Natural killer cell (primary cell): ENCODE measurements at regions not wholly inside any gene's neighbourhood (a gene's known extent, or its start where the extent isn't known, plus 50 kb on each side); places are given as distances from the start of the nearest gene placed in this dataset.

ENCODE experiments used
- ATAC-seq, 3 donors: fragments of 150-1000 bp in 2 of 3; fragments of 200-7000 bp in 1 of 3; cut with Tn5 transposase; 1 replicate in 1 of 3; 2 replicates in 2 of 3; pipeline ENCODE4 v1.10.0; 2021; ENCODE audit warnings: mild to moderate bottlenecking in 2 of 3, moderate library complexity in 2 of 3
- DNase-seq, 2 donors: peaks; one replicate each; pipeline versions ENCODE4 v3.0.0 to v3.0.0-alpha.2; 2013 to 2021; ENCODE audit warnings: mixed read lengths in 1 of 2
- H3K27ac ChIP-seq: one replicate; pipeline ENCODE4 v1.5.1; 2013; ENCODE audit warnings: mild to moderate bottlenecking, low read length
- H3K27me3 ChIP-seq: one replicate; pipeline ENCODE4 v1.6.1; 2013; ENCODE audit warnings: low read length; ENCODE audit not compliant: control insufficient read depth, insufficient read depth
- H3K36me3 ChIP-seq: one replicate; pipeline ENCODE4 v1.6.1; 2013; ENCODE audit warnings: low read length; ENCODE audit not compliant: control insufficient read depth, insufficient read depth
- H3K4me1 ChIP-seq: one replicate; pipeline ENCODE4 v1.6.1; 2013; ENCODE audit warnings: low read length; ENCODE audit not compliant: control insufficient read depth, insufficient read depth
- H3K4me3 ChIP-seq: one replicate; pipeline ENCODE4 v1.5.1; 2013; ENCODE audit warnings: low read length
- H3K9me3 ChIP-seq: one replicate; pipeline ENCODE4 v1.6.1; 2013; ENCODE audit warnings: low read length; ENCODE audit not compliant: control insufficient read depth, insufficient read depth
- H3K27ac Mint-ChIP-seq, 2 donors: one replicate each; pipeline ENCODE4 v1.8.0; 2022; ENCODE audit warnings: mild to moderate bottlenecking in 2 of 2, mixed read lengths in 2 of 2, moderate library complexity in 1 of 2
- H3K27me3 Mint-ChIP-seq, 2 donors: one replicate each; pipeline ENCODE4 v1.8.0; 2022; ENCODE audit warnings: low read depth in 2 of 2, mixed read lengths in 2 of 2
- H3K36me3 Mint-ChIP-seq: one replicate; pipeline ENCODE4 v1.8.0; 2022; ENCODE audit warnings: mixed read lengths
- H3K4me1 Mint-ChIP-seq, 2 donors: one replicate each; pipeline ENCODE4 v1.8.0; 2022; ENCODE audit warnings: mixed read lengths in 2 of 2
- H3K4me3 Mint-ChIP-seq: one replicate; pipeline ENCODE4 v1.8.0; 2022; ENCODE audit warnings: mild to moderate bottlenecking, moderate library complexity, mixed read lengths
- H3K9me3 Mint-ChIP-seq, 2 donors: one replicate each; pipeline ENCODE4 v1.8.0; 2022; ENCODE audit warnings: mixed read lengths in 2 of 2
- WGBS: methylation state at CpG from one replicate; pipeline ENCODE4 v1.1.7; 2013; ENCODE audit warnings: missing lambda C conversion rate; ENCODE audit not compliant: insufficient coverage; 5-methylcytosine and 5-hydroxymethylcytosine counted together
- intact Hi-C: fragments of 100-400 bp; cut with micrococcal nuclease; formaldehyde crosslinking; loops from one replicate; pipeline ENCODE4 v1.14.2; 2022
- TF ChIP-seq, protein P1 (sequence below): fragments of 200-600 bp; IDR thresholded peaks from one replicate; pipeline ENCODE4 v1.8.0; 2022; ENCODE audit warnings: antibody characterized with exemption

DNA sequence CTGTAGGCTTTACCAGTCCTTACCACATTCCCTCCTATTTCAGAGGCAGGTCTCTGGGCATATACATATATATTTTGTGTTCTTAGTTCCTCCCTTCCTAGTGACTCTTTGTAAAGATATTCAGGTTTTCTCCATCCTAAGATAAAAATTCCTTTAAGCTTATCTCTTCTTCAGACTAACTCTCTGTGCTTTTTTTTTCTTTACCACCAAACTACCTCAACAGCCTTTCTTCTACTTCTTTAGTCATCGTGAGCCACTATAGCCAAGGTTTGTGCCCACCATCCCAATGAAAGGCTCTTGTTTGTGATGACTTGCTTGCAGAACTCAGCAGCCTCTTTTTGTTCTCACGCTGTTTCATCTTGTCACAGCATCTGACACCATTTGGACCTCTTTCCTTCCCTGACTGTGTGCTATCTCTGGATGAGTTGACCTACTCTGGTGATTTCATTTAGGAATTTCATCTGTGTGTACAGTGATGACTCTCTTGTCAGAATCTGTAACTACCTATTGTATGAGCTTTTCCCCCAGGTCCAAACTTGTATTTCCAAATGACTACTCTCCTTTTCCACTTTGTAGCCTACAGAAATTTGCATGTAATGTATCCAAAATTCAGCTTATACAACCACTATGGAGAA lies 59.0 kb upstream of the MACF1 start:
- no peaks in the 10 kb centered on the region for H3K4me1 Mint-ChIP-seq
- DNase-seq (no peak), ATAC-seq (no peak)
- Histone ChIP-seq H3K4me1 (no peaks in the 10 kb centered on the region), H3K4me3 (no peak overlapping the region), H3K27me3 (no peaks in the 10 kb centered on the region), H3K27ac (no peak overlapping the region), H3K36me3 (no peaks in the 10 kb centered on the region), H3K9me3 (no peaks in the 10 kb centered on the region)
- TF ChIP-seq, protein P1, sequence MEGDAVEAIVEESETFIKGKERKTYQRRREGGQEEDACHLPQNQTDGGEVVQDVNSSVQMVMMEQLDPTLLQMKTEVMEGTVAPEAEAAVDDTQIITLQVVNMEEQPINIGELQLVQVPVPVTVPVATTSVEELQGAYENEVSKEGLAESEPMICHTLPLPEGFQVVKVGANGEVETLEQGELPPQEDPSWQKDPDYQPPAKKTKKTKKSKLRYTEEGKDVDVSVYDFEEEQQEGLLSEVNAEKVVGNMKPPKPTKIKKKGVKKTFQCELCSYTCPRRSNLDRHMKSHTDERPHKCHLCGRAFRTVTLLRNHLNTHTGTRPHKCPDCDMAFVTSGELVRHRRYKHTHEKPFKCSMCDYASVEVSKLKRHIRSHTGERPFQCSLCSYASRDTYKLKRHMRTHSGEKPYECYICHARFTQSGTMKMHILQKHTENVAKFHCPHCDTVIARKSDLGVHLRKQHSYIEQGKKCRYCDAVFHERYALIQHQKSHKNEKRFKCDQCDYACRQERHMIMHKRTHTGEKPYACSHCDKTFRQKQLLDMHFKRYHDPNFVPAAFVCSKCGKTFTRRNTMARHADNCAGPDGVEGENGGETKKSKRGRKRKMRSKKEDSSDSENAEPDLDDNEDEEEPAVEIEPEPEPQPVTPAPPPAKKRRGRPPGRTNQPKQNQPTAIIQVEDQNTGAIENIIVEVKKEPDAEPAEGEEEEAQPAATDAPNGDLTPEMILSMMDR: no peak
- WGBS: 92% methylated on average over 2 of the region's 2 CpGs
- no peak overlapping the region for H3K27ac Mint-ChIP-seq
- H3K9me3 Mint-ChIP-seq: no peaks in the 10 kb centered on the region
- no peak overlapping the region for H3K4me3 Mint-ChIP-seq
- no peaks in the 10 kb centered on the region for H3K36me3 Mint-ChIP-seq
- intact Hi-C loops: no loop called here
- H3K27me3 Mint-ChIP-seq: peaks cover 6 to 19% of the 10 kb centered on the region in 2 donors

GRCh38 chr1:39146681-39147080 lies 57.8 kb upstream of the MACF1 start:
- Histone ChIP-seq H3K27me3 (no peaks in the 10 kb centered on the region), H3K4me1 (no peaks in the 10 kb centered on the region), H3K9me3 (no peaks in the 10 kb centered on the region), H3K4me3 (no peak overlapping the region), H3K36me3 (no peaks in the 10 kb centered on the region), H3K27ac (no peak overlapping the region)
- Mint-ChIP-seq H3K9me3 (no peaks in the 10 kb centered on the region), H3K4me3 (no peak overlapping the region), H3K27ac (no peak overlapping the region), H3K27me3 (peaks cover 11 to 24% of the 10 kb centered on the region in 2 donors), H3K4me1 (no peaks in the 10 kb centered on the region), H3K36me3 (no peaks in the 10 kb centered on the region)
- ATAC-seq (no peak), DNase-seq (no peak)
- TF ChIP-seq, protein P1: no peak
- intact Hi-C loops: no loop called here

DNA sequence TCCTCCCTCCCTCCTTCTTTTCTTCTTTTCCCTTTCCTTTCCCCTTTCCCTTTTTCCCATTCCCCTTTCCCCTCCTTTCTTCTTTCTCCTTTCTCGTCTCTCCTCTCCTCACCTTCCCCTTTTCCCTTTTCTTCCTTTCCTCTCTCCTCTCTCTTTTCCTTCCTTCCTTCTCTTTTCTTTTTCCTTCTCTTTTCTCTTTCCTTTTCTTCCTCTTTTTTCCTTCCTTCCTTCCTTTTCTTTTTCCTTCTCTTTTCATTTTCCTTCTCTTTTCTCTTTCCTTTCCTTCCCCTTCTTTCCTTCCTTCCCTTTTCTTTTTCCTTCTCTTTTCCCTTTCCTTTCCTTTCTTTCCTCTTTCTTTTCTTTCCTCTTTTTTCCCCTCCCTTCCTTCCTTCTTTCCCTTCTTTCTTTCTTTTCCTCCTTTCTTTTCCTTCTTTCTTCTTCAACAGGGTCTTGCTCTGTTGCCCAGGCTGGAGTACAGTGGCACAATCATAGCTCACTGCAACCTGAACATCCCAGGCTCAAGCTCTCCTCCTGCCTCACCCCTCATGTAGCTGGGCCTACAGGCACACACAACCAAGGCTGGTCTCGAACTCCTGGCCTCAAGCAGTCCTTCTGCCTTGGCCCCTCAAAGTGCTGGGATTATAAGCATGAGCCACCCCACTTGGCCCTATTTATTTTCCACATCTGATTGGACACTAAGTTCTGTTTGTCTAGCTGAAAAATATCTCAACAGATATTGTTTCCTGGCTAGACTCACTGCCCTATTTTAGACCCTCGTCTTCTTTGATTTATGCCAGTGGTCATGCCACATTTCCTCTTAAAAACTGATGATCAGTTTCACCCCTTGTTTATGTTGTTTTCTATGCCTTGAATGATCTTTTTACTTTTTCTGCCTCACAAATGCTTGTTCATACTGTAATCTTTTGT lies 57.1 kb upstream of the MACF1 start:
- intact Hi-C loops: no loop called here
- TF ChIP-seq, protein P1: peak; percentile 12
- H3K36me3 ChIP-seq: no peaks in the 10 kb centered on the region
- no peaks in the 10 kb centered on the region for H3K36me3 Mint-ChIP-seq
- WGBS: 68% methylated on average over 3 of the region's 3 CpGs
- ATAC-seq (no peak), DNase-seq (no peak)
- H3K9me3 ChIP-seq: no peaks in the 10 kb centered on the region
- H3K9me3 Mint-ChIP-seq: no peaks in the 10 kb centered on the region
- no peaks in the 10 kb centered on the region for H3K4me1 ChIP-seq
- H3K4me3 Mint-ChIP-seq: no peak overlapping the region
- no peaks in the 10 kb centered on the region for H3K4me1 Mint-ChIP-seq
- peaks cover 12 to 24% of the 10 kb centered on the region in 2 donors for H3K27me3 Mint-ChIP-seq
- H3K4me3 ChIP-seq: no peak overlapping the region
- H3K27me3 ChIP-seq: no peaks in the 10 kb centered on the region
- no peak overlapping the region for H3K27ac ChIP-seq
- no peak overlapping the region for H3K27ac Mint-ChIP-seq
